Neural cell (in vitro differentiated cells): ENCODE measurements at regions not wholly inside any gene's neighbourhood (a gene's known extent, or its start where the extent isn't known, plus 50 kb on each side); places are given as distances from the start of the nearest gene placed in this dataset.

ENCODE experiments used
- H2AFZ ChIP-seq: fragments of 200-600, 300-800 bp; sonication (generic), shearing (Covaris generic); 2 replicates; pipeline ENCODE4 v1.6.0; 2014; ENCODE audit warnings: low read depth, mild to moderate bottlenecking, antibody characterized with exemption, low read length, moderate library complexity
- H3F3A ChIP-seq: fragments of 200-600 bp; shearing (Covaris generic); 2 replicates; pipeline ENCODE4 v1.6.1; 2016; ENCODE audit warnings: mild to moderate bottlenecking, moderate library complexity, mixed read lengths, antibody characterized with exemption, low read length; ENCODE audit not compliant: insufficient read depth, poor library complexity, severe bottlenecking
- H3K27ac ChIP-seq: fragments of 200-600, 300-800 bp; sonication (generic), shearing (Covaris generic); 2 replicates; pipeline ENCODE4 v1.5.1; 2014; ENCODE audit warnings: mild to moderate bottlenecking, low read length, moderate library complexity
- H3K27me3 ChIP-seq: fragments of 300-800, 200-600 bp; sonication (generic), shearing (Covaris generic); 2 replicates; pipeline ENCODE4 v1.6.0; 2014; ENCODE audit warnings: mild to moderate bottlenecking, low read depth, low read length, moderate library complexity; ENCODE audit not compliant: insufficient read depth
- H3K36me3 ChIP-seq: fragments of 300-800, 200-600 bp; sonication (generic), shearing (Covaris generic); 2 replicates; pipeline ENCODE4 v1.5.1; 2014; ENCODE audit warnings: mild to moderate bottlenecking, antibody characterized with exemption, low read length, moderate library complexity; ENCODE audit not compliant: insufficient read depth
- H3K4me2 ChIP-seq: fragments of 300-800, 200-600 bp; sonication (generic), shearing (Covaris generic); 2 replicates; pipeline ENCODE4 v1.6.0; 2014; ENCODE audit warnings: mild to moderate bottlenecking, low read length
- H3K4me3 ChIP-seq: fragments of 300-800, 200-600 bp; sonication (generic), shearing (Covaris generic); 2 replicates; pipeline ENCODE4 v1.5.1; 2014; ENCODE audit warnings: mild to moderate bottlenecking, low read length, moderate library complexity
- H3K79me2 ChIP-seq: fragments of 200-600 bp; shearing (Covaris generic); replicated peaks from 2 replicates; pipeline ENCODE4 v1.6.0; 2014; ENCODE audit warnings: mild to moderate bottlenecking, low read length, moderate library complexity; ENCODE audit not compliant: insufficient read depth
- H3K9ac ChIP-seq: fragments of 300-800, 200-600 bp; sonication (generic), shearing (Covaris generic); 2 replicates; pipeline ENCODE4 v1.6.1; 2016; ENCODE audit warnings: mild to moderate bottlenecking, low read length, mixed read lengths
- H3K9me2 ChIP-seq: fragments of 200-600 bp; shearing (Covaris generic); 2 replicates; pipeline ENCODE4 v1.6.1; 2016; ENCODE audit warnings: mild to moderate bottlenecking, low read length, mixed read lengths; ENCODE audit not compliant: insufficient read depth
- H3K9me3 ChIP-seq: fragments of 200-600, 300-800 bp; sonication (generic), shearing (Covaris generic); 2 replicates; pipeline ENCODE4 v1.6.1; 2016; ENCODE audit warnings: mild to moderate bottlenecking, mixed run types, low read length, moderate library complexity, mixed read lengths
- H4K20me1 ChIP-seq: fragments of 200-600 bp; shearing (Covaris generic); 2 replicates; pipeline ENCODE4 v1.6.1; 2016; ENCODE audit warnings: mild to moderate bottlenecking, mixed run types; ENCODE audit not compliant: insufficient read depth
- EP300 ChIP-seq: fragments of 450-650 bp; conservative IDR thresholded peaks from 2 replicates; pipeline ENCODE4 v1.6.1; 2014; ENCODE audit warnings: antibody characterized with exemption, mild to moderate bottlenecking, moderate library complexity; ENCODE audit not compliant: poor library complexity, severe bottlenecking
- EZH2 ChIP-seq: fragments of 200-600, 300-800 bp; shearing (Covaris generic), sonication (generic); IDR thresholded peaks from 2 replicates; pipeline ENCODE4 v1.6.1; 2014; ENCODE audit warnings: antibody characterized with exemption, low read length, borderline replicate concordance, mild to moderate bottlenecking; ENCODE audit not compliant: insufficient read depth, poor library complexity, severe bottlenecking
- MXI1 ChIP-seq: fragments of 450-650 bp; conservative IDR thresholded peaks from 2 replicates; pipeline ENCODE4 v1.6.1; 2014; ENCODE audit warnings: antibody characterized with exemption, mild to moderate bottlenecking; ENCODE audit not compliant: poor library complexity, severe bottlenecking
- POLR2AphosphoS5 ChIP-seq: IDR thresholded peaks from 2 replicates; pipeline ENCODE4 v1.6.1; 2012
- RAD21 ChIP-seq: fragments of 450-650 bp; conservative IDR thresholded peaks from 2 replicates; pipeline ENCODE4 v1.6.1; 2014; ENCODE audit warnings: antibody characterized with exemption, mild to moderate bottlenecking, moderate library complexity
- SMC3 ChIP-seq: fragments of 450-650 bp; conservative IDR thresholded peaks from 2 replicates; pipeline ENCODE4 v1.6.1; 2014; ENCODE audit warnings: antibody characterized with exemption, mild to moderate bottlenecking, moderate library complexity; ENCODE audit not compliant: poor library complexity
- TAF1 ChIP-seq: IDR thresholded peaks from 2 replicates; pipeline ENCODE4 v1.6.1; 2012; ENCODE audit warnings: low read depth
- TF ChIP-seq, protein P1 (sequence below): fragments of 450-650 bp; IDR thresholded peaks from 2 replicates; pipeline ENCODE4 v1.5.1; 2014; ENCODE audit warnings: antibody characterized with exemption, mild to moderate bottlenecking, moderate library complexity; ENCODE audit not compliant: poor library complexity, severe bottlenecking
- TF ChIP-seq, protein P2 (sequence below): IDR thresholded peaks from 2 replicates; pipeline ENCODE4 v1.6.1; 2012; ENCODE audit warnings: borderline replicate concordance

DNA sequence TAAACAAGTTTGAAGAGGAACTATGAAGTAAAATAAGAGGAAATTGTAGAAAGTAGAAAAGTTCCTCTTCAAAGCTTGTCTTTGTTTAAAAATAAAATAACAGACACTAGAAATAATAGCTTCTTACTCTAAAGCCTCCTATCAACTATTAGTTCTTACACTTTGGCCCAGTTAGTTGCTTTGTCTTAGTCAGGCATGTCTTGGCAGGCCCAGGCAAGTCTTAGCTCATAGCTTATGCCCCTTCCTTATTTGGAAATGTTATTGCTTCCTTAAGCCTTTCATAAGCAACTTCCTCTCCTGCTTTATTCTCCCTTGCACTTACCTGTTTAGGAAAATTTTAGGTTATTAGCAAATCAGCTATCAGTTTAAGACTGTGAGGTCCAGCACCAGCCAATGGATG, 950.6 kb upstream of the LRATD1 start:
- TF ChIP-seq EZH2 (no peak), RAD21 (no peak), EP300 (no peak), MXI1 (no peak), POLR2AphosphoS5 (no peak), SMC3 (no peak), TAF1 (no peak)
- TF ChIP-seq, protein P1, sequence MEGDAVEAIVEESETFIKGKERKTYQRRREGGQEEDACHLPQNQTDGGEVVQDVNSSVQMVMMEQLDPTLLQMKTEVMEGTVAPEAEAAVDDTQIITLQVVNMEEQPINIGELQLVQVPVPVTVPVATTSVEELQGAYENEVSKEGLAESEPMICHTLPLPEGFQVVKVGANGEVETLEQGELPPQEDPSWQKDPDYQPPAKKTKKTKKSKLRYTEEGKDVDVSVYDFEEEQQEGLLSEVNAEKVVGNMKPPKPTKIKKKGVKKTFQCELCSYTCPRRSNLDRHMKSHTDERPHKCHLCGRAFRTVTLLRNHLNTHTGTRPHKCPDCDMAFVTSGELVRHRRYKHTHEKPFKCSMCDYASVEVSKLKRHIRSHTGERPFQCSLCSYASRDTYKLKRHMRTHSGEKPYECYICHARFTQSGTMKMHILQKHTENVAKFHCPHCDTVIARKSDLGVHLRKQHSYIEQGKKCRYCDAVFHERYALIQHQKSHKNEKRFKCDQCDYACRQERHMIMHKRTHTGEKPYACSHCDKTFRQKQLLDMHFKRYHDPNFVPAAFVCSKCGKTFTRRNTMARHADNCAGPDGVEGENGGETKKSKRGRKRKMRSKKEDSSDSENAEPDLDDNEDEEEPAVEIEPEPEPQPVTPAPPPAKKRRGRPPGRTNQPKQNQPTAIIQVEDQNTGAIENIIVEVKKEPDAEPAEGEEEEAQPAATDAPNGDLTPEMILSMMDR: no peak
- TF ChIP-seq, protein P2, sequence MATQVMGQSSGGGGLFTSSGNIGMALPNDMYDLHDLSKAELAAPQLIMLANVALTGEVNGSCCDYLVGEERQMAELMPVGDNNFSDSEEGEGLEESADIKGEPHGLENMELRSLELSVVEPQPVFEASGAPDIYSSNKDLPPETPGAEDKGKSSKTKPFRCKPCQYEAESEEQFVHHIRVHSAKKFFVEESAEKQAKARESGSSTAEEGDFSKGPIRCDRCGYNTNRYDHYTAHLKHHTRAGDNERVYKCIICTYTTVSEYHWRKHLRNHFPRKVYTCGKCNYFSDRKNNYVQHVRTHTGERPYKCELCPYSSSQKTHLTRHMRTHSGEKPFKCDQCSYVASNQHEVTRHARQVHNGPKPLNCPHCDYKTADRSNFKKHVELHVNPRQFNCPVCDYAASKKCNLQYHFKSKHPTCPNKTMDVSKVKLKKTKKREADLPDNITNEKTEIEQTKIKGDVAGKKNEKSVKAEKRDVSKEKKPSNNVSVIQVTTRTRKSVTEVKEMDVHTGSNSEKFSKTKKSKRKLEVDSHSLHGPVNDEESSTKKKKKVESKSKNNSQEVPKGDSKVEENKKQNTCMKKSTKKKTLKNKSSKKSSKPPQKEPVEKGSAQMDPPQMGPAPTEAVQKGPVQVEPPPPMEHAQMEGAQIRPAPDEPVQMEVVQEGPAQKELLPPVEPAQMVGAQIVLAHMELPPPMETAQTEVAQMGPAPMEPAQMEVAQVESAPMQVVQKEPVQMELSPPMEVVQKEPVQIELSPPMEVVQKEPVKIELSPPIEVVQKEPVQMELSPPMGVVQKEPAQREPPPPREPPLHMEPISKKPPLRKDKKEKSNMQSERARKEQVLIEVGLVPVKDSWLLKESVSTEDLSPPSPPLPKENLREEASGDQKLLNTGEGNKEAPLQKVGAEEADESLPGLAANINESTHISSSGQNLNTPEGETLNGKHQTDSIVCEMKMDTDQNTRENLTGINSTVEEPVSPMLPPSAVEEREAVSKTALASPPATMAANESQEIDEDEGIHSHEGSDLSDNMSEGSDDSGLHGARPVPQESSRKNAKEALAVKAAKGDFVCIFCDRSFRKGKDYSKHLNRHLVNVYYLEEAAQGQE: no peak
- Histone ChIP-seq H3K79me2 (no peaks in the 10 kb centered on the region), H3K27me3 (no peaks in the 10 kb centered on the region), H4K20me1 (no peaks in the 10 kb centered on the region), H3K9me3 (no peaks in the 10 kb centered on the region), H3F3A (no peaks in the 10 kb centered on the region), H3K4me3 (no peak overlapping the region), H3K9me2 (no peaks in the 10 kb centered on the region), H2AFZ (no peak overlapping the region), H3K27ac (no peak overlapping the region), H3K4me2 (no peak overlapping the region), H3K36me3 (no peaks in the 10 kb centered on the region), H3K9ac (no peak overlapping the region)

DNA sequence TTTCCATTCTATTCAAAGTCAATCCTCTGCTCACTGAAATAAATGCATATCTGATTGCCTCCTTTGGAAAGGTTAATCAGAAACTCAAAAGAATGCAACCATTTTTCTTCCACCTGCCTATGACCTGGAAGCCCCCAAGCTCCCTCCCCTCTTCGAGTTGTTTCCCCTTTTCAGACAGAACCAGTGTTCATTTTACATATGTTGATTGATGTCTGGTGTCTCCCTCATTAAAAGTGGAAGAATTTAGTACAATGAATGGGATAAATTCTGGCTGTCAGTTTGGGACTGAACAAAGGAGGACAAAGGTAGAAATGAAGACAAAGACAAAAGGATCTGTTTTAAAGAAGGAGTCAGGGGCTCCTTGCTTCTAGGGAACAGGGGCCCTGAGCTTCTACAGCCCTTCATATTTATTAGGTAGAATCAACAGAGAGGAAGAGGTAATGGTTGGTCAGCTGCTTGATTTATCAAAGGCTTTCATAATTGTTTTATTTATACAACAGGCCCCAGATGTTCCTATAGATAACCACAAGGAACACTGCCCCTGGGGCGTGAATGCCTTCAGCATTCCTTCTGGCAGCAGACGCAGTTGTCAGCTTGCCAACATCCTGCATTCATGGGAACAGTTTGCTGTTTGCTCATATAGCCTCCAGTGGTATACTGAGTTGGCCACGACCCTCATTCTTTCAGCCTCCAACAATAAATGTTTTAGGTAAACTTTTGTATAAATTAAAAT, 949.8 kb upstream of the LRATD1 start:
- no peak overlapping the region for H3K9ac ChIP-seq
- H2AFZ ChIP-seq: no peak overlapping the region
- H3K9me3 ChIP-seq: no peaks in the 10 kb centered on the region
- no peak overlapping the region for H3K4me2 ChIP-seq
- H3F3A ChIP-seq: no peaks in the 10 kb centered on the region
- H3K9me2 ChIP-seq: no peaks in the 10 kb centered on the region
- no peaks in the 10 kb centered on the region for H3K36me3 ChIP-seq
- TF ChIP-seq EZH2 (no peak), EP300 (no peak), POLR2AphosphoS5 (no peak), MXI1 (no peak), SMC3 (no peak), RAD21 (no peak), TAF1 (no peak)
- TF ChIP-seq, protein P2: no peak
- TF ChIP-seq, protein P1: no peak
- H3K27ac ChIP-seq: no peak overlapping the region
- H3K4me3 ChIP-seq: no peak overlapping the region
- H4K20me1 ChIP-seq: no peaks in the 10 kb centered on the region
- H3K27me3 ChIP-seq: no peaks in the 10 kb centered on the region
- H3K79me2 ChIP-seq: no peaks in the 10 kb centered on the region
